ENCODE measurements at regions not wholly inside any gene's neighbourhood (a gene's known extent, or its start where the extent isn't known, plus 50 kb on each side); places are given as distances from the start of the nearest gene placed in this dataset.
A peak's percentile ranks its signal among the peaks of the same experiment; 100 is the strongest.

DNA sequence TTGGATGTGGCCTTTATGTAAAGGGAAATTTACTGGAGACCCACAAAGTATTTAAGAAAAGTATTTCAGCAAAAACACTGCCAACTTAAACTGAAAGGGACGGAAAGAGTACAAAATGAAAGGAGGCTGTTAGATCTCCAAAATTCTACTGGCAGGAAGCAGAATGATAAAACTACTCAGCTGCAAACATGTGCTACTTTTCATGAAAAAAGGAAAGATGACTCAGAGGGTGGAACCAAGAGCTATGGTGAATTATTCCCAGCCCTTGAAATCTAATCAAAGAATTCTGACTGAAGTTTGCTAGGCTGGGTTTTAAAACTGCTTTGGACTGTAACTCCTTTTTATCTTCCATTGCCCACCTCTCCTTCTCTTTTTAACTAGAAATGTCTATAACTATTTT lies 58.6 kb upstream of the ZBED3 start:
- ChIA-PET POLR2A (no interaction called here), CTCF (interaction anchor here (0.6 to 5.2 kb wide), 18 partner anchors 10 to 351 kb away, joined by 3 to 38 read pairs (median 4); partner anchors contain the start of gene WDR41)
- DNase-seq (ENCODE audit: extremely low spot score) = no peak
- TF ChIP-seq, protein P1, sequence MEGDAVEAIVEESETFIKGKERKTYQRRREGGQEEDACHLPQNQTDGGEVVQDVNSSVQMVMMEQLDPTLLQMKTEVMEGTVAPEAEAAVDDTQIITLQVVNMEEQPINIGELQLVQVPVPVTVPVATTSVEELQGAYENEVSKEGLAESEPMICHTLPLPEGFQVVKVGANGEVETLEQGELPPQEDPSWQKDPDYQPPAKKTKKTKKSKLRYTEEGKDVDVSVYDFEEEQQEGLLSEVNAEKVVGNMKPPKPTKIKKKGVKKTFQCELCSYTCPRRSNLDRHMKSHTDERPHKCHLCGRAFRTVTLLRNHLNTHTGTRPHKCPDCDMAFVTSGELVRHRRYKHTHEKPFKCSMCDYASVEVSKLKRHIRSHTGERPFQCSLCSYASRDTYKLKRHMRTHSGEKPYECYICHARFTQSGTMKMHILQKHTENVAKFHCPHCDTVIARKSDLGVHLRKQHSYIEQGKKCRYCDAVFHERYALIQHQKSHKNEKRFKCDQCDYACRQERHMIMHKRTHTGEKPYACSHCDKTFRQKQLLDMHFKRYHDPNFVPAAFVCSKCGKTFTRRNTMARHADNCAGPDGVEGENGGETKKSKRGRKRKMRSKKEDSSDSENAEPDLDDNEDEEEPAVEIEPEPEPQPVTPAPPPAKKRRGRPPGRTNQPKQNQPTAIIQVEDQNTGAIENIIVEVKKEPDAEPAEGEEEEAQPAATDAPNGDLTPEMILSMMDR (IDR thresholded peaks at IDR 0.05; ENCODE audit: control extremely low read depth, extremely low read depth, low read depth, missing control alignments) = no peak

DNA sequence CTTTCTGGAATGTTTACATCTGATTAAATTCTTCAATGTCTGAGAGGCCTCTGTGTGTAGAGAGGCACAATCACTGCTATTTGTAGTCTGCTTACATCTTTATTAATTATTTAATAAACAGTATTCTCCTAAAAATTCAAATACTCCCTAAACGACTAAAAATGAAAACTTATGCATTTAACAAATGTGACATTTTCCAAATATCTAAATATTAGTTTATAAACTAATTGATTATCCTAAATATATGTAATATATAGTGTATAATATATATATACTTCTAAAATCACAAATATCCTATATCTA lies 57.7 kb upstream of the ZBED3 start:
- TF ChIP-seq, protein P1 (IDR thresholded peaks at IDR 0.05; ENCODE audit: control extremely low read depth, extremely low read depth, low read depth, missing control alignments) = no peak
- ChIA-PET POLR2A (no interaction called here), CTCF (interaction anchor here (0.6 to 5.2 kb wide), 17 partner anchors 9 to 487 kb away, joined by 3 to 38 read pairs (median 4); partner anchors contain the start of gene WDR41)
- DNase-seq (ENCODE audit: extremely low spot score) = no peak

DNA sequence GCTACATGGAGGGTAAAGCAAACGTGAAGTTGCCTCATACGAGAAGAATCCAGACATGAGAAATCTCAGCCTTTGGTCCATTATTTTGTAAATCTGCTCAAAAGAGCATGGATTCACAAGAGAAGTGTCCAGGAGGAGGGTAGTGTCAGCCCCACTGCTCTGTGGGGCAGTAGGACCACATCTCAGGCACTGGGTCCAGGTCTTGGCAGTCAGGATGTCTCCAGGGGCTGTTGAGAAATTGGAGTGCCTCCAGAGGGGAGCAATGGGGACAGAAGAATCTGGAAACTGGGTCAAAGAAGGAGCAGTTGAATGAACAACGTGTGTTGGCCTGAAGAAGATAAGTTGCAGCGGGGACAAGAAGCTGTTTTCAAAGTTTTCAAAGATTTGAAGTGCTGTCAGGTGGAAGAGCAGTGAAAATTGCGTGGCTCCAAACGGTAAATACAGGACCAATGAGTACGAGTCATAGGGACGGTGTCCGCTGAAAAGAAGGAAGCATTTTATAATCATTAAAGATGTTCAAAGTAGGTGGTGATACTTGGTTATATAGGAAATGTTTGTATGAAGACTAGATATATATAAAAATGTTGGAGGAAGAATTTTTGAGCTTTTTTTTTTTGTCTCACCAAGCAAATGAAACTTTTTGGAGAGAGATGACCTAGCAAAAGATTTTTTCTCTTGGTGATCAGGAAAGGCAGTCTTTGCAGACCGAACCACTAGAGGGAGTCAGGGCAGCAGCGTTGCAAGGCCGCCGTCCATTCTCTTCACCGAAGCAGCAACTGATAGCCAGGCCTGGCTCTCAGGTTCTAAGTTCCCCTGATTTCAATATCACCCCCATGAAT lies 57.1 kb upstream of the ZBED3 start:
- peak; percentile 57 for DNase-seq (ENCODE audit: extremely low spot score)
- ChIA-PET POLR2A (no interaction called here), CTCF (interaction anchor here (1.0 to 5.2 kb wide), 13 partner anchors 9 to 487 kb away, joined by 3 to 38 read pairs (median 5); partner anchors contain the start of gene WDR41)
- TF ChIP-seq, protein P1 (IDR thresholded peaks at IDR 0.05; ENCODE audit: control extremely low read depth, extremely low read depth, low read depth, missing control alignments) = peak; percentile 79

DNA sequence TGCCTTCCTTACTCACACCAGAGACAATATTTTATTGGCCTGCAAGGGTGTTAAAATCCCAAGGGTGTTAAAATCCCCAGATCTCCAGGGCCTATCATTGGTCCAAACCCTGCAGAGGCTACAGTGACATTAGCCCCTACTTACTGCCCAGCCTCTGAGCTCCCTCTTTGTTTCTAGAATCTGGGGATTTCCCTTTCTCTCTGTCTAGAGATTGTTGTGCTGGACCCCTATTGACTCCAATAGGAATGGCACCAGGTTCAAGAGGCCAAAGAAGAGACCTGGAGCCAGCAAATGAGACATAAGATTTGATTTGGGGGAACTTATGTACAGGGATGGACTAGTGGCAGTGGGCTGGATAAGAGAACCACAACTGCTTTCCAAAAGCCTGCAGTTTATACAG lies 53.3 kb upstream of the ZBED3 start:
- TF ChIP-seq, protein P1 (IDR thresholded peaks at IDR 0.05; ENCODE audit: control extremely low read depth, extremely low read depth, low read depth, missing control alignments) = no peak
- DNase-seq (ENCODE audit: extremely low spot score) = no peak
- ChIA-PET CTCF (interaction anchor here (1.5 to 2.5 kb wide), 4 partner anchors 10 to 352 kb away, joined by 3 to 7 read pairs (median 6); partner anchors contain the start of gene WDR41), POLR2A (no interaction called here)

DNA sequence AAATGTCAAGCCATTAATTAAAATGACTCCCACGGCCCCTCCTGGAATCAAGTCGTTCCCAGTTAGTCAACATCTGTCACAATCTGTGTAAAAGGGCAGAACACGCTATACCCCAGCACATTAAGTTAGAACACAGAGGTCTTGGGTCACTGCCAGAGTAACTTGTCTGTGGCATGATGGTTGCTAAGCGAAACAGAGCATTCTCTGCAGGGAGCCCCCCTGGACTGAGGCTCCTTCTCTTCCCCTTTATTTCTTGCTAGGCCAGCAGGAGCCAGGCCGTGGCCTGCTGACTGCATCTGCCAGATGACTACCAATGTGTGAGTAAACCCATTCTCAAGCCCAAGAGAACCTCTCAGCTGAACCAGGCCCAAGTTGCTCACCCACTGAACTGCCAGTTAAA lies 51.9 kb upstream of the ZBED3 start:
- CTCF ChIA-PET = interaction anchor here (1.5 kb wide), 1 partner anchor 350 kb away, joined by 3 read pairs; no protein-coding TSS in a partner anchor
- no peak for DNase-seq (ENCODE audit: extremely low spot score)
- TF ChIP-seq, protein P1 (IDR thresholded peaks at IDR 0.05; ENCODE audit: control extremely low read depth, extremely low read depth, low read depth, missing control alignments) = no peak

More for the DNA sequence above, 51.9 kb upstream of the ZBED3 start:
- POLR2A ChIA-PET = no interaction called here
